Hematopoietic multipotent progenitor cell treated with erythropoietin and hydrocortisone succinate and interleukin-3 and kit ligand, for 6 days (in vitro differentiated cells): ENCODE measurements at regions not wholly inside any gene's neighbourhood (a gene's known extent, or its start where the extent isn't known, plus 50 kb on each side); places are given as distances from the start of the nearest gene placed in this dataset.
A peak's percentile ranks its signal among the peaks of the same experiment; 100 is the strongest.

Source experiments
- DNase-seq: peaks from one replicate; pipeline ENCODE4 v3.0.0-alpha.2; 2015

- no peak for DNase-seq
These were observed 763.9 kb downstream of the TMEM182 start for GRCh38 chr2:103525756-103526155.

- DNase-seq = no peak
These were observed 764.9 kb downstream of the TMEM182 start for GRCh38 chr2:103526757-103527156.

DNA sequence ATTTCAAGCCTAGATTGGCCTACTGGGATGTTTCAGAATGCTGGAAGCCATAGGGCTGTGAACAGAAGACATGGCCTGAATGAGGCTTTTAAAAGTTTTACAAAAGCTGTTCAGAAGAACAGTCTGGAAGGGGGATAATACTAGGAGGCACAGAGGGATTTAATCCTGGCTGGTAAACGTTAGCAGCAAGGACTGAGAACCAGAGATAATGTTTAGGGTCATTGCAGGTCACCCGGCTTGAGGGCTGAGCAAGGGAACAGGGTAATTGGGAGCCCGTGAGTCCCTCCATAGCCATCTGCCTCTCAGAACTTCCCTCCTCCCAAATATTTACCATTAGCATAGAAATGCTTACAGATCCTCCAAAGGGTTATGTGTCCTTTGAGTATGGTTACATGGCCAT lies 765.4 kb downstream of the TMEM182 start:
- no peak for DNase-seq

- DNase-seq = no peak
These were observed 768.1 kb downstream of the TMEM182 start for GRCh38 chr2:103529798-103530502.

GRCh38 chr2:103552775-103553174 lies 790.9 kb downstream of the TMEM182 start:
- no peak for DNase-seq

GRCh38 chr2:103594823-103595222 lies 833.0 kb downstream of the TMEM182 start:
- DNase-seq = no peak

- no peak for DNase-seq
These were observed 843.4 kb downstream of the TMEM182 start for GRCh38 chr2:103605071-103605780.

DNA sequence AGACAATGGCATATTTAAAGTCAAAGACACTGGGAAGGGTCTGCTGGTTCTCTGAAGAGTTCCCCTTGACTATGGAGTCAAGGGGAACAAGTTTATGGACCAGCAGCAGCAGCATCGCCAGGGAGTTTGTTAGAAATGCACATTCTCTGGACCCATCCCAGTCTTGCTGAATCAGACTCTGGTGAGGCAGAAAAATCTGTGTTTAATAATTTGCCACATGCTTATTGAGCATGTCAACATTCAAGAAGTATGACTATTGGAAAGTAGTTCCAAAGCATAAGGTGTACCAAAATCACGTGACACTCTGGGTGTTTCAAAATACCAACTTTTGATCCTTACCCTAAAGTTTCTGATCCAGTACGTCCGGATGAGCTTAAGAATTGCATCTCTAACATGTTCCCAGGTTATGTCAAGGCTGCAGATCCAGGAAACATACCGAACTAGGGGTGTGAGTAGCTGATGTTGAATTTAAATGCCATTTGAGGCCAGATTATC lies 853.8 kb downstream of the TMEM182 start:
- DNase-seq = no peak

- DNase-seq = no peak
These were observed 855.1 kb downstream of the TMEM182 start for GRCh38 chr2:103616891-103617290.

DNA sequence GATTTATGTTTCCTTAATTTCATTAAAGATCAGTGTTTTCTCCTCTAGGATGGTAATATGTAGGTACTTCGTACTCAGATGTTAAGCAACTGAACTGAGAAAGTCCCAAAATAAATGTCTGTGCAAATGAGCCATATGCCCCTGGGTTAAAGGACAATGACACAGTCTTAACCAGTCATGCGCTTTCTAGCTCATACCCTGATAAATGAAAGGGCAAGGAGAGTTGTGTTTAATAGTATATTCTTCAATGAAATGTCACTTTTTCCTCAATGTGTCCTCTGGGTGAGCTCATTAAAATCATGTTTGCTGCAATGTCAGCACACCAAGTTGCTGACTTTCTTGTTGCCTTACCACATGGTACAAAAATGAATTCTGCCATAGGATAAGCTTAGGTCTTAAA lies 856.3 kb downstream of the TMEM182 start:
- DNase-seq = no peak

DNA sequence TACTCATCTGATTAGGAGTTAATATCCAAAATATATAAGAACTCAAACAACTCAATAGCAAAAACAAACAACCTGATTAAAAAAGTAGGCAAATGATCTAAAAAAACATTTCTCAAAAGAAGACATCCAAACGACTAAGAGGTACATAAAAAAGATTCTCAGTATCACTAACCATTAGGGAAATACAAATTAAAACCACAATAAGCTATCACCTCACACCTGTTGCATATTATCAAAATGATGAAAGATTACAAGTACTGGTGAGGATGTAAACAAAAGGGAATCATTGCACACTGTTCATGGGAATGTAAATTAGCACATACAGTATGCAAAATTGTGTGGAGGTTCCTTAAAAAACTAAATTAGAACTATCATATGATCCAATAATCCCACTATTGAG lies 865.5 kb downstream of the TMEM182 start:
- DNase-seq = no peak

DNA sequence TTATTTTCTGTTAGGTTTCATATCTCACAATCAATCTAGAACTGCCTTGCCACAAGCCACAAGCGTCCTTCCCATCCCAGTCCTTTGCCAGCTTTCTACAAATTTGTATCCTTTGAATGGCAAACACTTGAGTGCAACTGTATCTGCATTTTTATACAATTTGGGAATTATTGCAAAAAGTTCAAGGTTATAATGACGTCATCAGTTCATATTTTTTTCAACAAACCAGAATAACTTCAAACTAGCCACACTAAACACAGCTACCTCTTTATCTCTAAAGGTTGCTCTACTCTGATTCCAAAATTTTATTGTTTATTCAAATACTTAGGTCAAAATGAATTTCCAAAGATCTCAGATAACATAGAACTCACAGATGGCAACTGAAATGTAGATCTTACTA lies 877.1 kb downstream of the TMEM182 start:
- DNase-seq = no peak

- DNase-seq = peak; percentile 20
These were observed 894.7 kb downstream of the TMEM182 start for GRCh38 chr2:103656558-103656957.

DNA sequence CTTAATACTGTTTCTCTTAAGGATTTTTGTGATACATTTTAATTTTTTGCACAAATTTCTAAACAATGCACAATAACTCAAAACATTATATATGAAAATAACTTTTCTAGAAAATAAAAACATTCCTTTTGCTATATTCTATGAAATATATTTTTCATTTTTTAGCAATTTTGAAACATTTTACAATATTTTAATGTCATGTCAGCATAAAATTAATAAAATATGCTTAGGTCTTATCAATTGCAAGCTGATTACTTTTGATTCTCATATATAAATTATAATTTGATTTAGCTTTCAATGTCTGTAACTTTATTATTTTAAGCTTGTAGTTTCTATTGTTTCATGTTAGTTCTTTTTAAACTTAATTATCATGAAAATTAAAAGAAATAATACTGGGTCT lies 898.7 kb downstream of the TMEM182 start:
- no peak for DNase-seq

GRCh38 chr2:103660947-103661346 lies 899.1 kb downstream of the TMEM182 start:
- DNase-seq = no peak

GRCh38 chr2:103664690-103665089 lies 902.9 kb downstream of the TMEM182 start:
- DNase-seq = no peak

DNA sequence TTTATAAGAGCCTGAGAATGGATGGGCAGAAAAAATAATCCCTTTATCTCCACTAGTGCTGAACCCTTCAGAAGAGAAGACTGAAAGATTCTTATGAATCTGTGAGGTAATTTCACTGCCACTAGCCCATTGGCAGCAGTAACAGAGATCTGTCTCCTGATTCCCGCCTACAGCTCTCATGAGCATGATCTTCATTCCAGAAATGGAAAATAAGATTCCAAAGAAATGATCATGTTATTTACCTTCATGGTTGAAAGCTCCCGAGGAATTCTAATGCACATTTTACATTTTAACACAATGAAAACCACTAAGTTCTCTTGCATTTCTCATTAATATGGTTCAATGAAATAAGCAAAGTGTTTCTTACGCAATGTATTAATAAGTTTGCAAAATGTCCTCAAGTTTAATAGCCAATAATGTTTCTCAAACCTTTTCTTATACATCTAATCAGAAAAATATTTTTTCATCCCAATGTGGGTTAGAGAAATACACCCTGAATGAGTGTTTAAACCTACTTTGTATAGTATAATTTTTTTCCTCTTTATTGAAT lies 905.6 kb downstream of the TMEM182 start:
- DNase-seq = no peak

DNA sequence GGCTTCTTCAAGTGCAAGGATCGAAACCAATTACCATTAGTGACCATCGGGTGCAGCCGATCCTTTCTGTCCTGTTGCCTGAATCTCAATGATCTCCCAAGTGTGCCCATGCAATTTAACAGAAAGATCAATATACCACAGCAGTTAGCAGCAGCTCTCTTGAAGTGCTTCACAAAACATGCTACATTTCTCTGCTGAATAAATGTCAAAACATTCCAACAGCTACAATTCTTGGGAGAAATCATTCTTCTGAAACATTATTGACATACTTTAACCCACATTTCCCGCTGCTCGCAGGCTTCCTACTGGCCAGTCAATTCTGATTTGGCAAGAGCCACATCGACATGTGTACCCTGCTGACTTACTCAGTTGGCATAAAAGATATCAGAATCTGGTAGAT lies 907.7 kb downstream of the TMEM182 start:
- DNase-seq = no peak
